ENCODE measurements at regions not wholly inside any gene's neighbourhood (a gene's known extent, or its start where the extent isn't known, plus 50 kb on each side); places are given as distances from the start of the nearest gene placed in this dataset.

- no peak overlapping the region for H3K27ac ChIP-seq (ENCODE audit: low read depth in 1 of 2, low read length in 2 of 2)
- TF ChIP-seq TAF1 (conservative IDR thresholded peaks at IDR 0.05), result no peak
- TF ChIP-seq FOXA2 (IDR thresholded peaks at IDR 0.05), result no peak
- no peak for TF ChIP-seq YY1 (IDR thresholded peaks at IDR 0.05)
- no peak for TF ChIP-seq HNF4A (conservative IDR thresholded peaks at IDR 0.05)
- TF ChIP-seq GABPA (IDR thresholded peaks at IDR 0.05 in 1 of 2, conservative IDR thresholded peaks at IDR 0.05 in 1 of 2), result no peak
- no peak for TF ChIP-seq HNF4G (IDR thresholded peaks at IDR 0.05)
- no peak for TF ChIP-seq FOXA1 (IDR thresholded peaks at IDR 0.05)
- TF ChIP-seq SP1 (IDR thresholded peaks at IDR 0.05), result no peak
- TF ChIP-seq MAX (IDR thresholded peaks at IDR 0.05), result no peak
- no peak for TF ChIP-seq JUND (IDR thresholded peaks at IDR 0.05)
- TF ChIP-seq REST (IDR thresholded peaks at IDR 0.05), result no peak
- TF ChIP-seq ATF3 (IDR thresholded peaks at IDR 0.05), result no peak
- H3K9ac ChIP-seq (ENCODE audit: low read depth in 1 of 2, low read length in 2 of 2), result no peak overlapping the region
- H3K4me1 ChIP-seq (ENCODE audit: control insufficient read depth in 4 of 4, insufficient read depth in 4 of 4, low read length in 3 of 4), result no peaks in the 10 kb centered on the region
- peaks cover 0 to 2% (median 0%) of the 10 kb centered on the region in 4 donors for H3K27me3 ChIP-seq (ENCODE audit: control insufficient read depth in 4 of 4, insufficient read depth in 4 of 4, low read length in 3 of 4)
- no peaks in the 10 kb centered on the region for H3K9me3 ChIP-seq (ENCODE audit: control insufficient read depth in 4 of 4, low read length in 3 of 4)
- H3K4me3 ChIP-seq (ENCODE audit: low read depth in 1 of 3, low read length in 3 of 3), result no peak overlapping the region
- no peak for DNase-seq (ENCODE audit: low spot score)
- H3K36me3 ChIP-seq (ENCODE audit: control insufficient read depth in 4 of 4, insufficient read depth in 3 of 4, low read depth in 1 of 4, low read length in 3 of 4), result no peaks in the 10 kb centered on the region
- 42% methylated on average over 6 of the region's 6 CpGs for WGBS
Observed at GRCh38 chr3:182136008-182136910, 424.5 kb downstream of the SOX2 start.

GRCh38 chr3:182138393-182138792 lies 426.7 kb downstream of the SOX2 start:
- Histone ChIP-seq H3K9ac (ENCODE audit: low read depth in 1 of 2, low read length in 2 of 2) (no peak overlapping the region), H3K27ac (ENCODE audit: low read depth in 1 of 2, low read length in 2 of 2) (no peak overlapping the region), H3K4me3 (ENCODE audit: low read depth in 1 of 3, low read length in 3 of 3) (no peak overlapping the region), H3K9me3 (ENCODE audit: control insufficient read depth in 4 of 4, low read length in 3 of 4) (no peaks in the 10 kb centered on the region), H3K27me3 (ENCODE audit: control insufficient read depth in 4 of 4, insufficient read depth in 4 of 4, low read length in 3 of 4) (peaks cover 0 to 2% (median 0%) of the 10 kb centered on the region in 4 donors), H3K36me3 (ENCODE audit: control insufficient read depth in 4 of 4, insufficient read depth in 3 of 4, low read depth in 1 of 4, low read length in 3 of 4) (no peaks in the 10 kb centered on the region), H3K4me1 (ENCODE audit: control insufficient read depth in 4 of 4, insufficient read depth in 4 of 4, low read length in 3 of 4) (no peaks in the 10 kb centered on the region)
- TF ChIP-seq REST (IDR thresholded peaks at IDR 0.05), result no peak
- no peak for TF ChIP-seq FOXA1 (IDR thresholded peaks at IDR 0.05)
- TF ChIP-seq GABPA (IDR thresholded peaks at IDR 0.05 in 1 of 2, conservative IDR thresholded peaks at IDR 0.05 in 1 of 2), result no peak
- no peak for TF ChIP-seq HNF4A (conservative IDR thresholded peaks at IDR 0.05)
- no peak for TF ChIP-seq SP1 (IDR thresholded peaks at IDR 0.05)
- no peak for TF ChIP-seq CTCF (IDR thresholded peaks at IDR 0.05; ENCODE audit: low read depth, low read length, missing input control)
- no peak for TF ChIP-seq ATF3 (IDR thresholded peaks at IDR 0.05)
- no peak for TF ChIP-seq HNF4G (IDR thresholded peaks at IDR 0.05)
- DNase-seq (ENCODE audit: low spot score), result no peak
- WGBS, result 59% methylated on average over 1 of the region's 1 CpG
